Mononuclear cell (primary cell): ENCODE measurements at regions not wholly inside any gene's neighbourhood (a gene's known extent, or its start where the extent isn't known, plus 50 kb on each side); places are given as distances from the start of the nearest gene placed in this dataset.

Experiments
- H3K27me3 ChIP-seq: 2 replicates; pipeline ENCODE4 v1.6.0; 2011; ENCODE audit warnings: low read length, control low read depth; ENCODE audit not compliant: insufficient read depth
- H3K4me1 ChIP-seq: 2 replicates; pipeline ENCODE4 v1.5.1; 2011; ENCODE audit warnings: mild to moderate bottlenecking, low read length, control low read depth; ENCODE audit not compliant: insufficient read depth
- H3K4me3 ChIP-seq: 2 replicates; pipeline ENCODE4 v1.5.1; 2011; ENCODE audit warnings: mild to moderate bottlenecking, low read length, moderate library complexity
- H3K9me3 ChIP-seq: 2 replicates; pipeline ENCODE4 v1.5.1; 2011; ENCODE audit warnings: low read depth, mild to moderate bottlenecking, control low read depth, low read length

GRCh38 chr7:20507157-20507556 is 108.3 kb upstream of the ABCB5 start:
- H3K4me1 ChIP-seq = peaks cover 16% of the 10 kb centered on the region
- no peak overlapping the region for H3K4me3 ChIP-seq
- H3K27me3 ChIP-seq = no peaks in the 10 kb centered on the region
- H3K9me3 ChIP-seq = no peaks in the 10 kb centered on the region

- no peak overlapping the region for H3K4me3 ChIP-seq
- no peaks in the 10 kb centered on the region for H3K9me3 ChIP-seq
- no peaks in the 10 kb centered on the region for H3K27me3 ChIP-seq
- peaks cover 16% of the 10 kb centered on the region for H3K4me1 ChIP-seq
These were observed 107.4 kb upstream of the ABCB5 start for GRCh38 chr7:20508109-20508508.

GRCh38 chr7:20509892-20510572 is 105.4 kb upstream of the ABCB5 start:
- H3K4me1 ChIP-seq = peaks cover 16% of the 10 kb centered on the region
- H3K9me3 ChIP-seq = no peaks in the 10 kb centered on the region
- no peaks in the 10 kb centered on the region for H3K27me3 ChIP-seq
- no peak overlapping the region for H3K4me3 ChIP-seq

GRCh38 chr7:20510573-20510900 is 104.9 kb upstream of the ABCB5 start:
- Histone ChIP-seq H3K9me3 (no peaks in the 10 kb centered on the region), H3K4me3 (no peak overlapping the region), H3K4me1 (peaks cover 16% of the 10 kb centered on the region), H3K27me3 (no peaks in the 10 kb centered on the region)

- Histone ChIP-seq H3K9me3 (no peaks in the 10 kb centered on the region), H3K4me1 (peaks cover 5% of the 10 kb centered on the region), H3K27me3 (no peaks in the 10 kb centered on the region), H3K4me3 (no peak overlapping the region)
These were observed 102.1 kb upstream of the ABCB5 start for GRCh38 chr7:20513341-20513740.

GRCh38 chr7:20513897-20514296 is 101.6 kb upstream of the ABCB5 start:
- Histone ChIP-seq H3K27me3 (no peaks in the 10 kb centered on the region), H3K9me3 (no peaks in the 10 kb centered on the region), H3K4me3 (no peak overlapping the region), H3K4me1 (no peaks in the 10 kb centered on the region)

- Histone ChIP-seq H3K4me3 (no peak overlapping the region), H3K9me3 (no peaks in the 10 kb centered on the region), H3K27me3 (no peaks in the 10 kb centered on the region), H3K4me1 (no peaks in the 10 kb centered on the region)
These were observed 101.1 kb upstream of the ABCB5 start for GRCh38 chr7:20514364-20514763.

- no peak overlapping the region for H3K4me3 ChIP-seq
- H3K9me3 ChIP-seq = no peaks in the 10 kb centered on the region
- H3K27me3 ChIP-seq = no peaks in the 10 kb centered on the region
These were observed 95.8 kb upstream of the ABCB5 start for GRCh38 chr7:20519645-20520044.

GRCh38 chr7:20520530-20520929 is 94.9 kb upstream of the ABCB5 start:
- Histone ChIP-seq H3K9me3 (no peaks in the 10 kb centered on the region), H3K4me1 (no peaks in the 10 kb centered on the region), H3K27me3 (no peaks in the 10 kb centered on the region), H3K4me3 (no peak overlapping the region)

More at GRCh38 chr7:20519645-20520044, 95.8 kb upstream of the ABCB5 start:
- H3K4me1 ChIP-seq = no peaks in the 10 kb centered on the region

GRCh38 chr7:20521243-20521642 is 94.2 kb upstream of the ABCB5 start:
- Histone ChIP-seq H3K9me3 (no peaks in the 10 kb centered on the region), H3K4me3 (no peak overlapping the region), H3K27me3 (no peaks in the 10 kb centered on the region), H3K4me1 (no peaks in the 10 kb centered on the region)

- Histone ChIP-seq H3K27me3 (no peaks in the 10 kb centered on the region), H3K9me3 (peaks cover 5% of the 10 kb centered on the region), H3K4me1 (no peaks in the 10 kb centered on the region), H3K4me3 (no peak overlapping the region)
These were observed 86.2 kb upstream of the ABCB5 start for GRCh38 chr7:20529260-20529659.

GRCh38 chr7:20532890-20533289 is 82.6 kb upstream of the ABCB5 start:
- Histone ChIP-seq H3K4me1 (no peaks in the 10 kb centered on the region), H3K9me3 (peaks cover 5% of the 10 kb centered on the region), H3K27me3 (no peaks in the 10 kb centered on the region), H3K4me3 (no peak overlapping the region)

GRCh38 chr7:20534543-20534942 is 80.9 kb upstream of the ABCB5 start:
- no peaks in the 10 kb centered on the region for H3K4me1 ChIP-seq
- no peak overlapping the region for H3K4me3 ChIP-seq
- no peaks in the 10 kb centered on the region for H3K9me3 ChIP-seq
- H3K27me3 ChIP-seq = no peaks in the 10 kb centered on the region

- no peaks in the 10 kb centered on the region for H3K9me3 ChIP-seq
- H3K4me3 ChIP-seq = no peak overlapping the region
- no peaks in the 10 kb centered on the region for H3K4me1 ChIP-seq
- no peaks in the 10 kb centered on the region for H3K27me3 ChIP-seq
These were observed 79.9 kb upstream of the ABCB5 start for GRCh38 chr7:20535541-20535940.

- no peaks in the 10 kb centered on the region for H3K9me3 ChIP-seq
- no peak overlapping the region for H3K4me3 ChIP-seq
- H3K4me1 ChIP-seq = no peaks in the 10 kb centered on the region
- H3K27me3 ChIP-seq = no peaks in the 10 kb centered on the region
These were observed 76.3 kb upstream of the ABCB5 start for GRCh38 chr7:20539201-20539600.

- no peaks in the 10 kb centered on the region for H3K9me3 ChIP-seq
- H3K27me3 ChIP-seq = no peaks in the 10 kb centered on the region
- H3K4me3 ChIP-seq = no peak overlapping the region
- H3K4me1 ChIP-seq = no peaks in the 10 kb centered on the region
These were observed 73.7 kb upstream of the ABCB5 start for GRCh38 chr7:20541608-20542349.
